ENCODE measurements at regions not wholly inside any gene's neighbourhood (a gene's known extent, or its start where the extent isn't known, plus 50 kb on each side); places are given as distances from the start of the nearest gene placed in this dataset.
A peak's percentile ranks its signal among the peaks of the same experiment; 100 is the strongest.

- H3K27ac ChIP-seq, result no peak overlapping the region
- no peak for TF ChIP-seq CTCF (conservative IDR thresholded peaks at IDR 0.05)
These were observed 104.4 kb upstream of the ATP8B1 start for GRCh38 chr18:57907550-57907949.

- no peak overlapping the region for H3K27ac ChIP-seq
These were observed 103.7 kb upstream of the ATP8B1 start for GRCh38 chr18:57906852-57907251.

GRCh38 chr18:57904535-57904934 is 101.4 kb upstream of the ATP8B1 start:
- H3K27ac ChIP-seq, result no peak overlapping the region
- no peak for TF ChIP-seq CTCF (conservative IDR thresholded peaks at IDR 0.05)

More at GRCh38 chr18:57906852-57907251, 103.7 kb upstream of the ATP8B1 start:
- TF ChIP-seq CTCF (conservative IDR thresholded peaks at IDR 0.05), result peak; percentile 39; the same call in 1 of the 2 replicates

GRCh38 chr18:57902721-57903120 is 99.6 kb upstream of the ATP8B1 start:
- TF ChIP-seq CTCF (conservative IDR thresholded peaks at IDR 0.05), result no peak
- no peak overlapping the region for H3K27ac ChIP-seq

- H3K27ac ChIP-seq, result no peak overlapping the region
- no peak for TF ChIP-seq CTCF (conservative IDR thresholded peaks at IDR 0.05)
These were observed 98.9 kb upstream of the ATP8B1 start for GRCh38 chr18:57901825-57902589.

GRCh38 chr18:57900906-57901435 is 97.9 kb upstream of the ATP8B1 start:
- no peak overlapping the region for H3K27ac ChIP-seq
- TF ChIP-seq CTCF (conservative IDR thresholded peaks at IDR 0.05), result no peak

GRCh38 chr18:57898506-57899124 is 95.5 kb upstream of the ATP8B1 start:
- no peak for TF ChIP-seq CTCF (conservative IDR thresholded peaks at IDR 0.05)
- no peak overlapping the region for H3K27ac ChIP-seq

Data from VCaP (cell line).